ENCODE measurements at regions not wholly inside any gene's neighbourhood (a gene's known extent, or its start where the extent isn't known, plus 50 kb on each side); places are given as distances from the start of the nearest gene placed in this dataset.

DNA sequence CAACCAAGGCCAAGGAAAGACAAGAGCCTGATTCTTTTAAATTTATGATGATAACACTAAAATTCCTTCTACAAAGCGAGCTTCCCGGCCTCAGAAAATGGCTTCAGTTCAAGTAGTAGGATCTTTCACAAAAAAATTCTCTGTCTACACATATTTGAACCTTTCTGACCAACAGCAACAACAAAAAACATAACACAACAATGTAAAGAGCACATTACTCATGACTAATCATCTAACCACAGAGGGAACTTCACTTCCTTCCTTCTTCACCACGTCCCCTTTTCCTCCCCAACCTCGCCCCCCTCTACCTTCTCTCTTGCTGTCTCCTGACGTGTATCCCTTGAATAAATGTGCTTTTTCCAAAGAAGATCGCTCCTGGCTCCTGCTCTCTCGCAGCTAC lies 228.2 kb downstream of the MYLK4 start:
- Histone ChIP-seq H3K14ac (ENCODE audit: low read length) (no peak overlapping the region), H3K9ac (ENCODE audit: low read depth, low read length, poor library complexity) (no peak overlapping the region), H3K9me3 (replicated peaks in 1 of 2; ENCODE audit: control insufficient read depth in 2 of 2, insufficient read depth in 1 of 2, low read depth in 1 of 2, low read length in 2 of 2) (peaks cover 9% of the 10 kb centered on the region in 2 donors), H2BK5ac (ENCODE audit: low read length) (no peak overlapping the region), H2BK15ac (ENCODE audit: low read length) (no peak overlapping the region), H2AFZ (ENCODE audit: low read length) (no peak overlapping the region), H3K4me2 (ENCODE audit: insufficient read depth, low read length, poor library complexity, severe bottlenecking) (no peak overlapping the region), H3K79me1 (ENCODE audit: low read depth, low read length) (no peaks in the 10 kb centered on the region), H3K4ac (ENCODE audit: low read length) (no peak overlapping the region), H3K4me1 (ENCODE audit: control insufficient read depth in 2 of 2, insufficient read depth in 1 of 2, low read depth in 1 of 2, low read length in 2 of 2) (no peaks in the 10 kb centered on the region), H3K36me3 (replicated peaks in 1 of 2; ENCODE audit: control insufficient read depth in 2 of 2, insufficient read depth in 2 of 2, low read length in 2 of 2) (no peaks in the 10 kb centered on the region), H4K8ac (ENCODE audit: low read depth, low read length) (no peak overlapping the region), H3K27me3 (ENCODE audit: control insufficient read depth in 3 of 3, insufficient read depth in 3 of 3, low read depth in 1 of 3, low read length in 3 of 3) (no peaks in the 10 kb centered on the region), H3K18ac (ENCODE audit: low read length) (no peak overlapping the region), H2BK12ac (ENCODE audit: low read length) (no peak overlapping the region), H4K91ac (ENCODE audit: low read depth, low read length, poor library complexity) (no peak overlapping the region), H3K4me3 (ENCODE audit: low read length in 2 of 2) (no peak overlapping the region), H2BK120ac (ENCODE audit: low read depth, low read length) (no peak overlapping the region), H3K27ac (replicated peaks; ENCODE audit: low read length) (no peak overlapping the region), H2AK5ac (ENCODE audit: low read depth, low read length) (no peak overlapping the region), H3K23ac (ENCODE audit: low read depth, low read length, poor library complexity) (no peak overlapping the region)
- 100% methylated on average over 1 to 2 of the region's 7 CpGs for WGBS, 2 donors (ENCODE audit: extremely low coverage in 2 of 2, insufficient read length in 2 of 2, insufficient replicate concordance in 1 of 2)
- no peak for DNase-seq (ENCODE audit: low spot score)

DNA sequence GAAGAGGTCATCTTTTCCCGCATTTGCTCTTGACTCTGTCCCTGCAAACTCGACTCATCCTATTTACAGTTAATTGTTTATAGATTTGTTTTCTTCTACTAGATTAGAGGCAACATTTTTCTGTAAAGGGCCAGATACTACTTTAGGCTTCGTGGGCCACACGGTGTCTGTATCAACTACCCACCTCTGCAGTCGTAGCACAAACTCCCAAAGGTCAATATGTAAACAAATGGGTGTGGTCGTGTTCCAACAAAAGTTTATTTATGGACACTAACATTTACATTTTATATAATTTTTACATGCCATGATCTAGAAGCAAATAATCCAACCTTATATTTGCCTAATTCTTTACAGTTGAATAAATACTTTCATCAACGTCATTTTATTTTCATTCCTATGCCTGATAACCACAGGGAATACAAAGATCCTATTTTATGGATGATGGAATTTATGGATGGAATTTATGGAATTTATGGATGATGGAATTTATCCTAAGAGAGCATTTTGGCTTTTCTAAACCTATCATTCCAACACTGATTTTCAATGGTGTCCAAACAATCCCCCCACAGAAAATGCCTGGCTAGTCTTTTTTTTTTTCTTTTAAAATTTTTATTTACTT lies 232.8 kb downstream of the MYLK4 start:
- no peaks in the 10 kb centered on the region for H3K4me1 ChIP-seq (ENCODE audit: control insufficient read depth in 2 of 2, insufficient read depth in 1 of 2, low read depth in 1 of 2, low read length in 2 of 2)
- H3K27ac ChIP-seq (replicated peaks; ENCODE audit: low read length) = no peak overlapping the region
- H4K8ac ChIP-seq (ENCODE audit: low read depth, low read length) = no peak overlapping the region
- H3K23ac ChIP-seq (ENCODE audit: low read depth, low read length, poor library complexity) = no peak overlapping the region
- no peaks in the 10 kb centered on the region for H3K79me1 ChIP-seq (ENCODE audit: low read depth, low read length)
- H3K4me2 ChIP-seq (ENCODE audit: insufficient read depth, low read length, poor library complexity, severe bottlenecking) = no peak overlapping the region
- no peak overlapping the region for H3K4ac ChIP-seq (ENCODE audit: low read length)
- H4K91ac ChIP-seq (ENCODE audit: low read depth, low read length, poor library complexity) = no peak overlapping the region
- no peak overlapping the region for H2BK15ac ChIP-seq (ENCODE audit: low read length)
- H3K4me3 ChIP-seq (ENCODE audit: low read length in 2 of 2) = no peak overlapping the region
- H2AFZ ChIP-seq (ENCODE audit: low read length) = no peak overlapping the region
- no peak overlapping the region for H3K14ac ChIP-seq (ENCODE audit: low read length)
- no CpG with 5 or more reads among the region's 7 CpGs for WGBS, 2 donors (ENCODE audit: extremely low coverage in 2 of 2, insufficient read length in 2 of 2, insufficient replicate concordance in 1 of 2)
- no peak overlapping the region for H3K18ac ChIP-seq (ENCODE audit: low read length)
- DNase-seq (ENCODE audit: low spot score) = no peak
- no peak overlapping the region for H2BK12ac ChIP-seq (ENCODE audit: low read length)
- no peak overlapping the region for H2BK5ac ChIP-seq (ENCODE audit: low read length)
- no peak overlapping the region for H3K9ac ChIP-seq (ENCODE audit: low read depth, low read length, poor library complexity)
- peaks cover 4 to 9% of the 10 kb centered on the region in 2 donors for H3K9me3 ChIP-seq (replicated peaks in 1 of 2; ENCODE audit: control insufficient read depth in 2 of 2, insufficient read depth in 1 of 2, low read depth in 1 of 2, low read length in 2 of 2)
- peaks cover 0 to 3% (median 0%) of the 10 kb centered on the region in 3 experiments for H3K27me3 ChIP-seq (ENCODE audit: control insufficient read depth in 3 of 3, insufficient read depth in 3 of 3, low read depth in 1 of 3, low read length in 3 of 3)
- H3K36me3 ChIP-seq (replicated peaks in 1 of 2; ENCODE audit: control insufficient read depth in 2 of 2, insufficient read depth in 2 of 2, low read length in 2 of 2) = no peaks in the 10 kb centered on the region
- H2BK120ac ChIP-seq (ENCODE audit: low read depth, low read length) = no peak overlapping the region
- no peak overlapping the region for H2AK5ac ChIP-seq (ENCODE audit: low read depth, low read length)

DNA sequence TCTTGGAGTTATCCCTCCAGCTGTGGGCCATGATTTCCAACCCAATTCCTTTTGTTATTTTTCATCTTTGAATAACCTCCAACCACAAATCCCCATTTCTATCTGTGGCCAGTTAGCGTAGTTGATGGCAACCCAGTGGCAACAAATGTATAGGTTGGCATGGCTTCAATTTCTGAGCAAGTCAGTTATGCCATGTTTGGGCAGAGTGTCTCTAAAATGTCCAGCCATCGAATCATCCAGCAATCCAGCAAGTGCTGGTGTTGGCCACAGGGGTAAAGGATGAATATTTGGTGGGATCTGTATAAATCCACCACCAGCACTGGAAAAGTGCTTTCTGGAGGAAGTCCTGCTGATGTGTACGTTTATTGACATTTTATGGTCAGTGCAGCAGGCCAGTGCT lies 233.3 kb downstream of the MYLK4 start:
- Histone ChIP-seq H4K91ac (ENCODE audit: low read depth, low read length, poor library complexity) (no peak overlapping the region), H2BK15ac (ENCODE audit: low read length) (no peak overlapping the region), H3K14ac (ENCODE audit: low read length) (no peak overlapping the region), H2BK5ac (ENCODE audit: low read length) (no peak overlapping the region), H3K79me1 (ENCODE audit: low read depth, low read length) (no peaks in the 10 kb centered on the region), H3K27ac (replicated peaks; ENCODE audit: low read length) (no peak overlapping the region), H2BK12ac (ENCODE audit: low read length) (no peak overlapping the region), H2BK120ac (ENCODE audit: low read depth, low read length) (no peak overlapping the region), H3K4ac (ENCODE audit: low read length) (no peak overlapping the region), H2AFZ (ENCODE audit: low read length) (no peak overlapping the region), H2AK5ac (ENCODE audit: low read depth, low read length) (no peak overlapping the region), H3K9ac (ENCODE audit: low read depth, low read length, poor library complexity) (no peak overlapping the region), H3K4me2 (ENCODE audit: insufficient read depth, low read length, poor library complexity, severe bottlenecking) (no peak overlapping the region), H3K4me3 (ENCODE audit: low read length in 2 of 2) (no peak overlapping the region), H3K18ac (ENCODE audit: low read length) (no peak overlapping the region), H4K8ac (ENCODE audit: low read depth, low read length) (no peak overlapping the region), H3K4me1 (ENCODE audit: control insufficient read depth in 2 of 2, insufficient read depth in 1 of 2, low read depth in 1 of 2, low read length in 2 of 2) (no peaks in the 10 kb centered on the region), H3K27me3 (ENCODE audit: control insufficient read depth in 3 of 3, insufficient read depth in 3 of 3, low read depth in 1 of 3, low read length in 3 of 3) (peaks cover 0 to 3% (median 0%) of the 10 kb centered on the region in 3 experiments), H3K23ac (ENCODE audit: low read depth, low read length, poor library complexity) (no peak overlapping the region), H3K36me3 (replicated peaks in 1 of 2; ENCODE audit: control insufficient read depth in 2 of 2, insufficient read depth in 2 of 2, low read length in 2 of 2) (no peaks in the 10 kb centered on the region), H3K9me3 (replicated peaks in 1 of 2; ENCODE audit: control insufficient read depth in 2 of 2, insufficient read depth in 1 of 2, low read depth in 1 of 2, low read length in 2 of 2) (peaks cover 4 to 9% of the 10 kb centered on the region in 2 donors)
- WGBS, 2 donors (ENCODE audit: extremely low coverage in 2 of 2, insufficient read length in 2 of 2, insufficient replicate concordance in 1 of 2) = no CpG with 5 or more reads among the region's 3 CpGs
- DNase-seq (ENCODE audit: low spot score) = no peak

DNA sequence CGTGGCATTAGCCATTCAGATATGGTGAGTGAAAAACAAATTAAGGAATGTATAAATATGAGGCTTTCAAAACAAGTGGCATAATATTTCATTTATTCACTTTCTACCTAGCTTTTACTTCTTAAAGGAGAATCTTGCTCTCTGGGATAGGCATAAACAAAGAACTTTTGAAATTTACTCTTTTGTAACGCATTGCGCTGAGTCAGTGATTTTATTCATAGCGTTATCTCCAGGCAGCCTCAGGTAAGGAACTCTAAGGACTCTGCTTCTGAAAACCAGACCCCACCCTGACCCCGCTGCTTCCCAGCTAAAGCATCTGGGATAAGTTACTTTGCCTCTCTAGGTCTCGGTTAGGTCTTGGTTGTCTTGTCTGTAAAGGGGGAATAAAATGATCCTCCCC lies 234.7 kb downstream of the MYLK4 start:
- Histone ChIP-seq H4K91ac (ENCODE audit: low read depth, low read length, poor library complexity) (no peak overlapping the region), H3K18ac (ENCODE audit: low read length) (no peak overlapping the region), H3K27me3 (ENCODE audit: control insufficient read depth in 3 of 3, insufficient read depth in 3 of 3, low read depth in 1 of 3, low read length in 3 of 3) (peaks cover 0 to 3% (median 0%) of the 10 kb centered on the region in 3 experiments), H3K36me3 (replicated peaks in 1 of 2; ENCODE audit: control insufficient read depth in 2 of 2, insufficient read depth in 2 of 2, low read length in 2 of 2) (no peaks in the 10 kb centered on the region), H2BK12ac (ENCODE audit: low read length) (no peak overlapping the region), H2BK120ac (ENCODE audit: low read depth, low read length) (no peak overlapping the region), H3K14ac (ENCODE audit: low read length) (no peak overlapping the region), H3K4ac (ENCODE audit: low read length) (no peak overlapping the region), H2BK5ac (ENCODE audit: low read length) (no peak overlapping the region), H2AFZ (ENCODE audit: low read length) (no peak overlapping the region), H3K9me3 (replicated peaks in 1 of 2; ENCODE audit: control insufficient read depth in 2 of 2, insufficient read depth in 1 of 2, low read depth in 1 of 2, low read length in 2 of 2) (peaks cover 4 to 9% of the 10 kb centered on the region in 2 donors), H3K9ac (ENCODE audit: low read depth, low read length, poor library complexity) (no peak overlapping the region), H3K4me3 (ENCODE audit: low read length in 2 of 2) (no peak overlapping the region), H2BK15ac (ENCODE audit: low read length) (no peak overlapping the region), H4K8ac (ENCODE audit: low read depth, low read length) (no peak overlapping the region), H3K4me1 (ENCODE audit: control insufficient read depth in 2 of 2, insufficient read depth in 1 of 2, low read depth in 1 of 2, low read length in 2 of 2) (no peaks in the 10 kb centered on the region), H2AK5ac (ENCODE audit: low read depth, low read length) (no peak overlapping the region), H3K23ac (ENCODE audit: low read depth, low read length, poor library complexity) (no peak overlapping the region), H3K79me1 (ENCODE audit: low read depth, low read length) (no peaks in the 10 kb centered on the region), H3K27ac (replicated peaks; ENCODE audit: low read length) (no peak overlapping the region), H3K4me2 (ENCODE audit: insufficient read depth, low read length, poor library complexity, severe bottlenecking) (no peak overlapping the region)
- no peak for DNase-seq (ENCODE audit: low spot score)
- WGBS, 2 donors (ENCODE audit: extremely low coverage in 2 of 2, insufficient read length in 2 of 2, insufficient replicate concordance in 1 of 2) = no CpG with 5 or more reads among the region's 6 CpGs
